GM12878 (cell line): ENCODE measurements at regions not wholly inside any gene's neighbourhood (a gene's known extent, or its start where the extent isn't known, plus 50 kb on each side); places are given as distances from the start of the nearest gene placed in this dataset.

Experiments
- BCLAF1 ChIP-seq: fragments of 450-650 bp; IDR thresholded peaks from 2 replicates; pipeline ENCODE4 v1.6.1; 2017; ENCODE audit warnings: antibody characterized with exemption, mild to moderate bottlenecking, moderate library complexity
- CTCF ChIP-seq, 3 experiments: IDR thresholded peaks in 2 of 3; conservative IDR thresholded peaks in 1 of 3; 2 replicates each; pipeline ENCODE4 v1.5.1; 2011; ENCODE audit warnings: low read depth in 3 of 3, low read length in 3 of 3, mild to moderate bottlenecking in 3 of 3, control low read depth in 2 of 3, moderate library complexity in 2 of 3, inconsistent platforms in 1 of 3, mixed read lengths in 1 of 3; ENCODE audit not compliant: control insufficient read depth in 2 of 3, insufficient read depth in 1 of 3; ENCODE audit errors: extremely low read depth in 1 of 3
- MYB ChIP-seq: fragments of 150-350 bp; IDR thresholded peaks from 2 replicates; pipeline ENCODE4 v1.6.1; 2014; ENCODE audit warnings: mild to moderate bottlenecking, low read depth, low read length, borderline replicate concordance
- RAD21 ChIP-seq: IDR thresholded peaks from 2 replicates; pipeline ENCODE4 v1.6.1; 2011; ENCODE audit warnings: mild to moderate bottlenecking, low read depth, low read length, moderate library complexity; ENCODE audit not compliant: insufficient read depth
- USF1 ChIP-seq: IDR thresholded peaks from 2 replicates; pipeline ENCODE4 v1.6.1; 2011; ENCODE audit warnings: borderline replicate concordance, low read depth, mild to moderate bottlenecking, moderate library complexity, mixed read lengths, low read length; ENCODE audit not compliant: insufficient read depth; ENCODE audit errors: extremely low read length
- TF ChIP-seq, protein P1 (sequence below): IDR thresholded peaks from 2 replicates; pipeline ENCODE4 v1.6.1; 2012; ENCODE audit warnings: low read depth, low read length, improper control_type of control experiment
- TF ChIP-seq, protein P2 (sequence below): IDR thresholded peaks from 2 replicates; pipeline ENCODE4 v1.6.1; 2012; ENCODE audit warnings: low read length, inconsistent platforms

DNA sequence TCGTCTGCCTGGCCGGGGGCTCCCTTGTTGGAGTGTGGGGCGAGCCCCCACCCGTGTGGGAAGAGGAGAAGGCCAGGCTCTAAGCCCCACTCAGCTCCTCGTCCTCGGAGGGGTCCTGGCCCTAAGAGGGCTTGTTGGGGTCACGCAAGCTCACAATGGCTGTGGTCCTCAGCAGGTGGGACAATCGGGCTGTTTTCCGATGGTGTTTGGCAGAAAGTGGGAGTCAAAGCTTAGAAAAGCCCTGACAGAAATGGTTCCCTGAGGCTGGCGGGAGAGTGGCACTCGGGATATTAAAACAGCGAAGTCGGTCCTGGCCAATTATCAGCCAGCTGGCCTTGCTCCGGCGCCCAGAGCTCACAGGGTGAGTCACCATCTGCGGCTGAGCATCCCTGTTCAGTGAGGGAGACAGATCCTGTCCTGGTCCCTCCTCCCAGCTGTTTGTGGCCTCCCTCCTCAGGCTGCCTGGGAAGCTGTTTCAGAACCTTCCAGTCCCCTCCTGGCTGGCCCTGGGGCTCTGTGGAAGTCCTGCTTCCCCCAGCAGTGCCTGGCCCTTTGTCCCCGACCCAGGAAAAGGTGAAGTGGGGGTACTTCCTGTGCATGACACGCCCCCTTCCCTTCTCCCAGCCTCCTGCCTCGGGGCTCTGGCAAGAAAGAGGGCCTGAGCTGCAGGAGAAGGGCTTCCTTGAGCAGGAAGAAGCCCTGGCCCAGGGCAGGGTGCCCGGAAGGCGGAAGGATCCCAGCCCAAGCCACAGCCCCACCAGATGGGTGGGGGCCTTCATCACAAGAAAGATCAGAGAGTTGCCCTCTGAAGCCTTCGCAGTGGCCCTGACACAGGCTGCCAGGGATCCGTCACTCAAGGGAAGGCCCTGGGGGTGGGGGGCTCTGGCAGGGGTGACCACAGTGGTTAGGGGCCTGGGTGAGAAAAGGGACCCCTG lies 53.6 kb upstream of the BHLHE23 start:
- TF ChIP-seq BCLAF1: no peak
- TF ChIP-seq, protein P1, sequence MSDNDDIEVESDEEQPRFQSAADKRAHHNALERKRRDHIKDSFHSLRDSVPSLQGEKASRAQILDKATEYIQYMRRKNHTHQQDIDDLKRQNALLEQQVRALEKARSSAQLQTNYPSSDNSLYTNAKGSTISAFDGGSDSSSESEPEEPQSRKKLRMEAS: no peak
- no peak for TF ChIP-seq MYB
- no peak for TF ChIP-seq CTCF (IDR thresholded peaks at IDR 0.05 in 2 of 3, conservative IDR thresholded peaks at IDR 0.05 in 1 of 3; ENCODE audit: control insufficient read depth in 2 of 3, extremely low read depth in 1 of 3, insufficient read depth in 1 of 3, low read depth in 3 of 3, low read length in 3 of 3)
- TF ChIP-seq, protein P2, sequence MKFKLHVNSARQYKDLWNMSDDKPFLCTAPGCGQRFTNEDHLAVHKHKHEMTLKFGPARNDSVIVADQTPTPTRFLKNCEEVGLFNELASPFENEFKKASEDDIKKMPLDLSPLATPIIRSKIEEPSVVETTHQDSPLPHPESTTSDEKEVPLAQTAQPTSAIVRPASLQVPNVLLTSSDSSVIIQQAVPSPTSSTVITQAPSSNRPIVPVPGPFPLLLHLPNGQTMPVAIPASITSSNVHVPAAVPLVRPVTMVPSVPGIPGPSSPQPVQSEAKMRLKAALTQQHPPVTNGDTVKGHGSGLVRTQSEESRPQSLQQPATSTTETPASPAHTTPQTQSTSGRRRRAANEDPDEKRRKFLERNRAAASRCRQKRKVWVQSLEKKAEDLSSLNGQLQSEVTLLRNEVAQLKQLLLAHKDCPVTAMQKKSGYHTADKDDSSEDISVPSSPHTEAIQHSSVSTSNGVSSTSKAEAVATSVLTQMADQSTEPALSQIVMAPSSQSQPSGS: no peak
- no peak for TF ChIP-seq USF1
- TF ChIP-seq RAD21: no peak
